Nephron (organoid): ENCODE measurements at regions not wholly inside any gene's neighbourhood (a gene's known extent, or its start where the extent isn't known, plus 50 kb on each side); places are given as distances from the start of the nearest gene placed in this dataset.
A peak's percentile ranks its signal among the peaks of the same experiment; 100 is the strongest.

ENCODE experiments used
- H3K27ac Mint-ChIP-seq, 3 experiments: 2 replicates each; pipeline ENCODE4 v1.8.0; 2020; ENCODE audit warnings: mixed read lengths in 3 of 3, mild to moderate bottlenecking in 2 of 3, moderate library complexity in 1 of 3
- H3K27me3 Mint-ChIP-seq: 2 replicates; pipeline ENCODE4 v1.8.0; 2021; ENCODE audit warnings: low read depth, mild to moderate bottlenecking, moderate library complexity, mixed read lengths
- H3K36me3 Mint-ChIP-seq: 2 replicates; pipeline ENCODE4 v1.8.0; 2020; ENCODE audit warnings: low read depth, mixed read lengths
- H3K4me1 Mint-ChIP-seq: 2 replicates; pipeline ENCODE4 v1.8.0; 2020; ENCODE audit warnings: mixed read lengths
- H3K4me3 Mint-ChIP-seq, 3 experiments: 2 replicates each; pipeline ENCODE4 v1.8.0; 2020; ENCODE audit warnings: mild to moderate bottlenecking in 3 of 3, mixed read lengths in 3 of 3, moderate library complexity in 2 of 3
- H3K9me3 Mint-ChIP-seq: 2 replicates; pipeline ENCODE4 v1.8.0; 2020; ENCODE audit warnings: mixed read lengths
- TF ChIP-seq, protein P1 (sequence below), 3 experiments: fragments of 200-600 bp; sonication (generic); IDR thresholded peaks; one replicate each; pipeline ENCODE4 v1.5.0; 2021; ENCODE audit warnings: antibody characterized with exemption in 3 of 3; ENCODE audit not compliant: unreplicated experiment in 3 of 3

GRCh38 chr14:66094001-66094727, 392.0 kb upstream of the CCDC196 start:
- Mint-ChIP-seq H3K9me3 (peaks cover 3% of the 10 kb centered on the region), H3K36me3 (no peaks in the 10 kb centered on the region), H3K4me1 (peaks cover 8% of the 10 kb centered on the region), H3K27me3 (peaks cover 6% of the 10 kb centered on the region), H3K4me3 (no peak overlapping the region), H3K27ac (no peak overlapping the region)
- TF ChIP-seq, protein P1, sequence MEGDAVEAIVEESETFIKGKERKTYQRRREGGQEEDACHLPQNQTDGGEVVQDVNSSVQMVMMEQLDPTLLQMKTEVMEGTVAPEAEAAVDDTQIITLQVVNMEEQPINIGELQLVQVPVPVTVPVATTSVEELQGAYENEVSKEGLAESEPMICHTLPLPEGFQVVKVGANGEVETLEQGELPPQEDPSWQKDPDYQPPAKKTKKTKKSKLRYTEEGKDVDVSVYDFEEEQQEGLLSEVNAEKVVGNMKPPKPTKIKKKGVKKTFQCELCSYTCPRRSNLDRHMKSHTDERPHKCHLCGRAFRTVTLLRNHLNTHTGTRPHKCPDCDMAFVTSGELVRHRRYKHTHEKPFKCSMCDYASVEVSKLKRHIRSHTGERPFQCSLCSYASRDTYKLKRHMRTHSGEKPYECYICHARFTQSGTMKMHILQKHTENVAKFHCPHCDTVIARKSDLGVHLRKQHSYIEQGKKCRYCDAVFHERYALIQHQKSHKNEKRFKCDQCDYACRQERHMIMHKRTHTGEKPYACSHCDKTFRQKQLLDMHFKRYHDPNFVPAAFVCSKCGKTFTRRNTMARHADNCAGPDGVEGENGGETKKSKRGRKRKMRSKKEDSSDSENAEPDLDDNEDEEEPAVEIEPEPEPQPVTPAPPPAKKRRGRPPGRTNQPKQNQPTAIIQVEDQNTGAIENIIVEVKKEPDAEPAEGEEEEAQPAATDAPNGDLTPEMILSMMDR (IDR thresholded peaks at IDR 0.05; ENCODE audit: unreplicated experiment in 3 of 3): no peak

- no peaks in the 10 kb centered on the region for H3K9me3 Mint-ChIP-seq
- H3K27ac Mint-ChIP-seq: no peak overlapping the region
- H3K4me3 Mint-ChIP-seq: no peak overlapping the region
- no peaks in the 10 kb centered on the region for H3K36me3 Mint-ChIP-seq
- TF ChIP-seq, protein P1 (IDR thresholded peaks at IDR 0.05; ENCODE audit: unreplicated experiment in 3 of 3): no peak
- peaks cover 8% of the 10 kb centered on the region for H3K4me1 Mint-ChIP-seq
- H3K27me3 Mint-ChIP-seq: peaks cover 13% of the 10 kb centered on the region
These were observed 386.7 kb upstream of the CCDC196 start for GRCh38 chr14:66099451-66099850.

DNA sequence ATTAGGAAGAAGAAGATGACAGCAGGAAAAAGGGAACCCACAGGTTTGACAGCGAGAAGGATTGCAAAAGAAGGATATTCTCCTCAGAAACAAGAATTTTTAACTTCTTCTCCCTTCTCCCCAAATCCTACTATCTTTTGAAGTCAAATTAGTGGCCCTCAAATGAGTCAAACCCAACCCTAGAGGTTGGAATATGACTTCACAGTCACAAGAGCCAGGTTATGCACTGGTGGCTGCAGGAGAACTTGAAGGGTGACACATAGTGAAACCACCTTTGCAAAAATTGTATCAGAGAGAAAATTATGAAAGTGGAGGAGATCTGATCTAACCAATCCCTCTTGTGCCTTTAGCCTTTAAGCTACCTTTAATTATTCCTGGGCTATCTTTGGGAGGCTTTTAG, 386.2 kb upstream of the CCDC196 start:
- TF ChIP-seq, protein P1 (IDR thresholded peaks at IDR 0.05; ENCODE audit: unreplicated experiment in 3 of 3): no peak
- no peak overlapping the region for H3K27ac Mint-ChIP-seq
- H3K4me3 Mint-ChIP-seq: no peak overlapping the region
- peaks cover 13% of the 10 kb centered on the region for H3K27me3 Mint-ChIP-seq
- peaks cover 8% of the 10 kb centered on the region for H3K4me1 Mint-ChIP-seq
- no peaks in the 10 kb centered on the region for H3K9me3 Mint-ChIP-seq
- H3K36me3 Mint-ChIP-seq: no peaks in the 10 kb centered on the region

- peaks cover 13% of the 10 kb centered on the region for H3K27me3 Mint-ChIP-seq
- TF ChIP-seq, protein P1 (IDR thresholded peaks at IDR 0.05; ENCODE audit: unreplicated experiment in 3 of 3): no peak
- no peaks in the 10 kb centered on the region for H3K9me3 Mint-ChIP-seq
- H3K4me1 Mint-ChIP-seq: peaks cover 8% of the 10 kb centered on the region
- no peaks in the 10 kb centered on the region for H3K36me3 Mint-ChIP-seq
- H3K27ac Mint-ChIP-seq: no peak overlapping the region
- no peak overlapping the region for H3K4me3 Mint-ChIP-seq
These were observed 384.5 kb upstream of the CCDC196 start for GRCh38 chr14:66101662-66102061.

GRCh38 chr14:66104486-66104885, 381.7 kb upstream of the CCDC196 start:
- Mint-ChIP-seq H3K27ac (no peak overlapping the region), H3K27me3 (peaks cover 6% of the 10 kb centered on the region), H3K4me3 (no peak overlapping the region), H3K9me3 (no peaks in the 10 kb centered on the region), H3K4me1 (peaks cover 8% of the 10 kb centered on the region), H3K36me3 (no peaks in the 10 kb centered on the region)
- TF ChIP-seq, protein P1 (IDR thresholded peaks at IDR 0.05; ENCODE audit: unreplicated experiment in 3 of 3): no peak

DNA sequence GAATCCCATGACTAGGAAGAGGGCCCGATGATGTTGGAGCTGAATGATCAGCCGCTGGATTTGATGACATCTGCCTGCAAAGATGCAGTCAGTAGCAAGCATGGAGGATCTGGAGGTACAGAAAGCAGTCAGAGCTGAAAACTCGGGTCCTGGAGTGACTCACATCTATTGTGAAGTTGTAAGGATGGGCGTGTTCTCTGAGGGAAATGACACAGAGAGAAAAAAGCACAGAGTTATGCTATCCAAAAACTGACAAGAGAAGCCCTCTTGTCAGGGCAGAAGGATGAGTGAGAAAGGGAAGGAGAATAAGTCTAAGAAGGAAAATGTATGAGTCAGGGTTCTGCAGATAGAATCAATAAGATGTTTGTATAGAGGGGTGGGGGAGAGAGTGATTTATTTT, 380.4 kb upstream of the CCDC196 start:
- peaks cover 8% of the 10 kb centered on the region for H3K4me1 Mint-ChIP-seq
- no peaks in the 10 kb centered on the region for H3K36me3 Mint-ChIP-seq
- no peaks in the 10 kb centered on the region for H3K9me3 Mint-ChIP-seq
- H3K27me3 Mint-ChIP-seq: peaks cover 6% of the 10 kb centered on the region
- H3K4me3 Mint-ChIP-seq: no peak overlapping the region
- TF ChIP-seq, protein P1 (IDR thresholded peaks at IDR 0.05; ENCODE audit: unreplicated experiment in 3 of 3): no peak
- peak overlapping the region in 1 of 3 experiments; percentile 20 for H3K27ac Mint-ChIP-seq
